ENCODE measurements at regions not wholly inside any gene's neighbourhood (a gene's known extent, or its start where the extent isn't known, plus 50 kb on each side); places are given as distances from the start of the nearest gene placed in this dataset.
"Not testable (repeated sequence)": the region's sequence is repeated elsewhere in the genome, so short reads cannot be mapped to it uniquely, and the experiment has no call there.

- DNase-seq = peak in 1 of 3 experiments; percentile 33
Measured at GRCh38 chr20:48398506-48399449, 429.0 kb downstream of the PREX1 start.

GRCh38 chr20:48396981-48397861 lies 430.6 kb downstream of the PREX1 start:
- DNase-seq = not testable (repeated sequence)

- DNase-seq = no peak
Measured at GRCh38 chr20:48395816-48396546, 431.8 kb downstream of the PREX1 start.

- DNase-seq = no peak
Measured at GRCh38 chr20:48394415-48395081, 433.3 kb downstream of the PREX1 start.

DNA sequence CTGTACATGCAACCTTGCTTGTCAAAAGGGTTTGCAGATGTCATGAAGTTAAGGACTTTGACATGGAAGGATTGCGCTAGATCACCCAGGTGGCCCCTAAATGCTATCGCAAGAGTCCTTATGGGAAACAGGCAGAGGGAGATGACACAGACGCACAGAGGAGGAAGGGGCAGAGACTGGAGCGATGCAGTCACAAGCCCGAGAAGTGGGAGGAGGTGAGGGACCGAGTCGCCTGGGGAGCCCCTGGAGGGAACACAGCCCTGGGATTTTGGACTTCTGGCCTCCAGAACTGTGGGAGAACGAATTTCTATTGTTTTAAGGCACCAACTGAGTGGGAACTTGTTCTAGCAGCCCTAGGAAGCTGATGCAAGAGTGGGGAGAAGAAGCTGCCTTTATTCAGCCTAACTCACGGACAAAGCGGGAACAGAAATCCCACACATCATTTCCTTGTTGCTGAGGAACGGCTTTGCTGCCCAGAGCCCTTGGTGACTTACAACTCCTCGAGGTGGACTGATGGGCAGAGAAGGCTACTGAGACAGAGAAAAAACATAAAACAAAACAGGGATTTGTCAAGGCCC lies 434.0 kb downstream of the PREX1 start:
- no peak for DNase-seq

- DNase-seq = no peak
Measured at GRCh38 chr20:48393311-48393685, 434.5 kb downstream of the PREX1 start.

DNA sequence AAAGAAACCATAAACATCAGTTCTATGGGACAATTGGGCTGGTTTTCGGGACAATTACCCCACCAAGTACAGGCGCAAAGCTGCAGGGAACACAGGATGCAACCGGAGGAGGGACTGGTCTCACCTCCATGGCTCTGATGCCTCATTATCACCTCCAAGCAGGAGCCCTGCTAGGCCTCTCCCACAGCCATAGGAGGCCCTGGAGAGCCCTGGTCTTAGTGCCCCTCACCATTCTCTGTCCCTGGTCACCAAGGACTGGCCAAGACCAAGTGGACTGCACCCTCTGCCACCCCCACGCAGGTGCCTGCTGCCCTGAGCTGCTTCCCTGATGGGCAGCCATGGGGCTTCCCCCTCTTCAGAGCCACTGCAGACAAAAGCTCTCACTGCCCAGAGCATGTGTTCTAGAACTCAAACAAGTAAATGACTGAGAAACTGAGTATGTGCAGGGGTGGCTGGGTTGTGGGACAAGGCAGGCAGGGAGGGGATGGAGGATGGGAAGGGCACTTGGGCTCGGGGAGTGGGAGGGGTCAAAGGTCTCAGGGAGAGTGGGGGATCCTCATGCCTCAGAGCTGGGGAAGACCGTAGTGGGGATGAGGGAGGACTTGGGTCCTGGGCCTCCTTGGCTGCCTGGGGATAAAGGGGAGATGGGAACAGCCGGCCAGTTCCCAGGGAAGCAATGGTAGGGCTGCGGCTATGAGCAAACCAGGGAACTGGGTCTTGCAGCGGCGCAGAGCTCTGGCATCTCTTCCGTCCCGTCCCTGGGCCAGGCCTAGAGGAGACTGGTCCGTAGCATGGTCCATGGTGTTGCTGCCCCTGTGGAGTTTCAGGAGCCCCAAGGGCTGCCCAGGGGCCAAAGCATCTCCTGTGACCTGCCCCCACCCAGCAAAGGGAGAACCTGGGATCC lies 435.1 kb downstream of the PREX1 start:
- no peak for DNase-seq

DNA sequence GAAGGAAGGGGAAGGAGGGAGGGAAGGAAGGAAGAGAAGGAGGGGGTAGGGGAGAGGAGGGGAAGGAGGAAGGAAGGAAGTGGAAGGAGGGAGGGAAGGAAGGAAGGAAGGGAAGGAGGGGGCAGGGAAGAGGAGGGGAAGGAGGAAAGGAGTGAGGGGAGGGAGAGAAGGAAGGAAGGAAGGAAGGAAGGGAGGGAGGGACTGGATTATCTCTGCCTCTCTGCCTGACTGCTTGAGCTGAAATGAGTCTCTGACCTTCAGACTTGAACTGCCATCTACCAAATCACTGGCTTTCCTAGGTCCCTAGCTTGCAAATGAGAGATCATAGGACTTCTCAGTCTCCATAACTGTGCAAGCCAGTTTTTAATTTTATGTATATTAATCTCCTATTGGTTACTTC lies 436.8 kb downstream of the PREX1 start:
- DNase-seq = no peak

- DNase-seq = no peak
Measured at GRCh38 chr20:48387675-48388074, 440.1 kb downstream of the PREX1 start.

GRCh38 chr20:48385527-48385926 lies 442.3 kb downstream of the PREX1 start:
- DNase-seq = no peak

DNA sequence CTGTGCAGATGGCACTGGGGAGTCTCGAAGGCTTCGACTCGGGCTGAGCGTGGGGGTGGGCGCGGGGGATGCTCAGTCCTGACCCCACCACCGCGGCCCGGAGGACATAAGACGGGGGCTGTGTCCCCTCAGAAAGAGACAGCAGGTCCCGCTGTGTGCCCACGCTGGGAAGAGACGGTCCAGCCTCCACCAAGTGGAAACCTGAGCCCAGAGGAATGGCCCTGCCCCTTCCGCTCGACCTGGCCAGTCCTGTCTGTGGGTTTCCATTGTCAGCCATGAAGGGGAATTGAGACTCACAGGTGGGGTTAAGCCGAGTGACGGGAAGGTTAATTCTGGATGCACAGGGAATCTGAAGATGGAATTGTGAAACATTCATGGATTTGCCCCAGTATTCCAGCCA lies 442.7 kb downstream of the PREX1 start:
- DNase-seq = no peak

DNA sequence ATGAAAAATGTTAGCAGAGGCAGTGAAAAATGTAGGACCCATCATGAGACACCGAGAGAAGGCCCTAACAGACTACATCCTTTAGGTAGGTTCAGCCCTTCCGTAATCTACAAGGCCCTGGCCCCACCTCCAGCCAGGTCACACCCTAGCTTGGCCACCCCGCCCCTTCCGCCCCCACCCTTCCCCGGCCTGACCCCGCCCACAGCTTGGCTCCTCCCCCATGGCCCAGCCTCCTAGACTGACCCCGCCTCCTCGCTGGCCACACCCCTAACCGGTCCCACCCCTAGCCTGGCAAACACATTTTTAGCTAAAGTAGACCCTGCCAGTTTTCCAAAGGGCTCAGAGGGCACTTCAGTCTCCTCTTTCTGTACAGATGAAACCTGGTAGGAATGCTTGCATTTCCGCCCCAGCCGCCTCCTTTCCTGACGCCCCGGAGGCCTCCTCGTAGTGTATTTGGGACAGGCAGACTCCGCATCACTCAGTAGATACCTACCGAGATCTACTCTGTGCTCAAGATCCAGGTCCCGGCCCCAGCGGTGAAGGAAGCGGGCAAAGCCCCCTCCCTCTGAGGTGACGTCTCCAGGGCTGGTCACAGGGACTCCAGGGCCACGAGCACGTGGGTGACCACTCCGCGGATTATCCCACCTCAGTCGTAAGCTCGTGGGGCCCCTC lies 443.5 kb downstream of the PREX1 start:
- DNase-seq = no peak

- no peak for DNase-seq
Measured at GRCh38 chr20:48383252-48383651, 444.5 kb downstream of the PREX1 start.

- no peak for DNase-seq
Measured at GRCh38 chr20:48382304-48382703, 445.5 kb downstream of the PREX1 start.

DNA sequence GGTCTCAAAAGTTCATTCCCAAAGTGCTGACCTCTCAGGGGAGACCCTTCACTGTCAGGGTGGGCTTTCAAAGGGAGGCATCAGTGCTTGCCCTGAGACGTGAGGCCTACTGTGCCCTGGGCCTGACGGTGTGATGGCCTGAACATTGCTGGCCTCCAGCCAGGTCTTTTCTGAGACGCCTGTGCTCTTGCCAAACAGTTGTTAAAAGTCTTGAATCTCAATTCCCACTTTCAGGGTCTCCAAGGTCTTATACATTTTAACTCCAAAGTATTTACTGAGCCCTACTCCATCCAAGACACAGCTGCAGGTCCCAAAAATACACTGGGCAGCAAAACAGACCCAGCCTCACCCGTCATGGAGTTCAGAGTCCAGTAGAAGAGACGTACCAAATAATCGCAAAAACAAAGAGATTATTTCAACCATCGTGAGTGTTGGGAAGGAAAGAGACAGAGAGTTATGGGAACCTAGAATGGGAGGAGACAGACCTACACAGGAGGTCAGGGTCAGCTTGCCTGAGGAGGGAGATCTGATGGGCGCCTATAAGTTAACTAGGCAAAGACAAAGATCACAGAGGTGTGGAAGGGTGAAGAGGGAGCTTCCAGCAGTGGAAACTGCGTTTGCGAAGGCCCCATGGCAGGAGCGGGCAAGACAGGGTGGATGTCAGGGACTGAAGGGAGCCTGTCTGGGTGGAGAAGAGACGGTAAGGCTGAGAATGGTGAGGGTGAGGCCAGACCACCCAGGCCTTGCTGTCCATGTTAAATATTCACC lies 446.3 kb downstream of the PREX1 start:
- no peak for DNase-seq

DNA sequence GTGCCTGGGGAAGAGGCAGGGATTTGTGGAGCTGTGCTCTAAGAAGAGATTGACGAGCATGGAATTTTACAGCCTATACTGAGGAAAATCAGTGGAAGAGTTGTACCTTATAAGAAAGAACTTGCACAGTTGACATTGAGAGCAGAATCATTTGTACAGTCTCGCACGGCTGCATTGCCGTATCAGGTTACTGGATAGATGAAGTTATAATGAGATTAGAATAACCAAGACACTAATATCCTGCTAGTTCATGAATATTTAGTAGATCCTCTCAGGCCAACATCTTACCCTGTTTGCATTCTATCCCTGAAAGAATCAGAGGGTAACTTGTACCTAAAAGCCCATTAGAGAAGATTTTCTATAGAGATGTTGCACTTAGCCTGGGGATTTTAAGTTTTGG lies 447.1 kb downstream of the PREX1 start:
- no peak for DNase-seq

GRCh38 chr20:48378976-48379675 lies 448.7 kb downstream of the PREX1 start:
- no peak for DNase-seq

- DNase-seq = no peak
Measured at GRCh38 chr20:48377940-48378339, 449.9 kb downstream of the PREX1 start.

DNA sequence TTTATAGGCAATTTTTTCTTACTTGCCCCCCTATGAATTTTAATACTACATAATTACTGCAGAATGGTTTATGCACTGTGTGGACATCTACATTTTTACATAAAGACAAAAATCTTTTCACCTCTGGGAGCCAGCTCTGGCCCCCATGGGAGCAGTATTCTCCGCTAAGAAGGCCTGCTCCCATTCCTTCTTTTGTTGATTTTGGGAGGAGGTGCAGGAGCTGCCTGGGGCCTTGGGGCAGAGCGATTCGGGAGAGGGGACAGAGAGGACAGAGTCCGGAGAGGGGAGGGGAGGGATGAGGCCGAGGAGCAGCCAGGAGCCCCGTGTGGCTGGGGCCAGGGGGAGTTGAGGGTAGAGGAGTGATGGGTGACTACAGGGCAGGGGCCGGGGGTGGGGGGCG lies 452.0 kb downstream of the PREX1 start:
- DNase-seq = no peak
